CD4-positive, alpha-beta T cell treated with Interleukin-15 for 4 hours (primary cell): ENCODE measurements at regions not wholly inside any gene's neighbourhood (a gene's known extent, or its start where the extent isn't known, plus 50 kb on each side); places are given as distances from the start of the nearest gene placed in this dataset.

Experiments used
- DNase-seq: peaks from one replicate; pipeline ENCODE4 v3.0.0-alpha.2; 2020; ENCODE audit warnings: low spot score

- no peak for DNase-seq
Observed at GRCh38 chr6:100267721-100268123, 197.0 kb downstream of the SIM1 start.

- no peak for DNase-seq
Observed at GRCh38 chr6:100266494-100267401, 198.0 kb downstream of the SIM1 start.

DNA sequence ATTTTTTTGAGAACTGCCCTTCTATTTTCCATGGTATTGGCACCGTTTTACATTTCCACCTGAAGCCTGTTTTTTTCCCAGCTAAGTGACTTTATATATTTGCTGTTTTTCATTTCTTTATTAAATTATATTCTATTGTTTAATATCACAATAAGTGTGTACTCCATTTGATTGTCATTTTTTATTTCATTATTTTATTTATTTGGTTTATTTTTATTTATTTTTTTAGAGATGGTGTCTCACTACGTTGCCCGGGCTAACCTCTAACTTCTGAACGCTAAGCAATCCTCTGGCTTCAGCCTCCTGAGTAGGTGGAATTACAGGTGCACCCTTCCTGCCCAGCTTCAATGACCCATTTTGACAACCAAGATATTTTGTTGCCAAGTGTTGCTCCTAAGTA, 202.6 kb downstream of the SIM1 start:
- no peak for DNase-seq

DNA sequence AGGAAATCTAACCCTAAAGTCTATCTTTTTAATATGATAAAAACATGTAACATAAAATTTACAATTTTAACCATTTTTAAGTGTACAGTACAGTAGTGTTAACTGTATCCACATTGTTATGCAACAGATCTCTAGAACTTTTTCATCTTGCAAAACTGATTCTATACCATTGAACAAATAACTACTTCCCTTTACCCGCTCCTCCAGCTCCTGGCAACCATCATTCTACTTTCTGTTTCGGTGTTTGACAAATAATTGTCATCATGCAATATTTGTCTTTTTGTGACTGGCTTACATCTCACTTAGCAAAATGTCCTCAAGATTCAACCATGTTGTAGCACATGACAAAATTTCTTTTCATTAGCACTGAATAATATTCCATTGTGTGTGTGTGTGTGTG, 203.2 kb downstream of the SIM1 start:
- DNase-seq: no peak

- no peak for DNase-seq
Observed at GRCh38 chr6:100260584-100260983, 204.1 kb downstream of the SIM1 start.

- no peak for DNase-seq
Observed at GRCh38 chr6:100259865-100260264, 204.9 kb downstream of the SIM1 start.

DNA sequence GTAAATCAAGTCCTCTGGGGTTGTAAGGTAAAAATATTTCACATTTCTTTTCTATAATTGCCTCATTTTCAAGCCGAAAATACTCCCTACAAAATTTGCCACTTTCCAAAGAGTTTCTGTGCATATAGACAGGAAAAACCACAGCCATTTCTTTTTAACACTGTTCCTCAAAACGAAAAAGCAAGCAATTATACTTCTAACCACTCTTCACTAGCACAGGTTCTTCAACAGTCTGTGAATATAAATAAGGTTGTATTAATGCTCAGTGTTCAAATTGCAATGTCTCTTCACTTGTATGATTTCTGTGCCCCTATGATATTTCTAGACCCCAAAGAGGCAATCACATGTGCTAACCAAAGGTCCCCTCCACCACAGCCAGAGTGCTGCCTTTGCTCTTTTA, 206.0 kb downstream of the SIM1 start:
- no peak for DNase-seq

GRCh38 chr6:100257793-100258395, 206.8 kb downstream of the SIM1 start:
- DNase-seq: peak; percentile 4

- DNase-seq: no peak
Observed at GRCh38 chr6:100255701-100256100, 209.0 kb downstream of the SIM1 start.

DNA sequence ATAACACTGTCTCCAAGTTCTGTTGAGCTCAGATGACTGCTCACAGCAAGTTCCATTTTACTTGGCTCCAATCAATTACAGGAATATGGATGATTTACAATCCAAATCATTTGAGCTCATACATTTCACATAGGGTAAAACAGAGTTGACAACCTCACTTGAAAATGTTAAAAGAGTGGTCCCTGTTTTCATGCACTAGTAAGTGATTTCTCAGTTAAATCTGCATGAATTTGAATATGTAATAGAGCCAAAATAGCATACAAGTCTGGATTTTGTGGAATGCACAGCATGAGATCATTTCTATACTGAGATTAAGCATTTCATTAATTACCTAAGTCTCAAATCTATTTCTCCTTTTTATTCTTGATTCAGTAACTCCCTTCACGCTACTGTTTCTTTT, 217.6 kb downstream of the SIM1 start:
- no peak for DNase-seq

- no peak for DNase-seq
Observed at GRCh38 chr6:100246206-100246605, 218.5 kb downstream of the SIM1 start.

- DNase-seq: no peak
Observed at GRCh38 chr6:100240798-100241197, 223.9 kb downstream of the SIM1 start.

DNA sequence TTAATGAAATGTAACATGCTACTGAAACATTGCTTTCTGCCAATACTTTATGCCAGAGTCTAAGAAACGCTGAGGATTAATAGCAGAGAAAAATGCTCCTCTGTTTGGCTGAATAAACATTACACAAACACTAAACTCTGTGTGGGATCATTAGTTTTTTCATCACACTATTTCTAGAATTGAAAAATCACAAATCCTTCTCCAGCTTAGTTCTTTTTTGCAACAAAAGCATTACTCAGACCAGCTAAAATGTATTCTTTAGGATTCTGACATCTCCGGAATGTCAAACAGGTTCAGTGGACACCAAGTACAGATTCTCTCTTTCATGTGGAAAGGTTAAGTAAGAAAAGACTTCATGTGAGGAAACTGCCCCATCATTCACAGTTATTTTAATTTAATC, 226.9 kb downstream of the SIM1 start:
- no peak for DNase-seq

DNA sequence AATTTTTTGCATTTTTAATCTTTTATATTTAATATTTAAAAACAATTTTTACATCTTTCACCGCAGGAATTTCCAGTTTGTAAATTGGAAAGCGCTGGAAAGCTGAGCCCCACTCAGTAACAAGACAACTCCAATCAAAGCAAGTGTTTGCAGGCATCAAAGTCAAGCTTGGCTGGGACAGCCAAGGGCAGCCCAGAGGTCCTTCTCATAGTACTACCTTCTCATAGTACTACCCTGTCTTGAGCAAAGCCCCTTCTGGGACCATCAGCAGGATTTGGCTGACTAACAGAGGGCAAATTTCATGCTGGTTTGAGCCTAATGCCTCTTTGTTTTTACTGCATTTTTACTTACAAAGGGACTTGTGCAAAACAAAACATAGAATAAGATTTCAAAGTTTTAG, 228.3 kb downstream of the SIM1 start:
- no peak for DNase-seq

- DNase-seq: no peak
Observed at GRCh38 chr6:100235631-100236030, 229.1 kb downstream of the SIM1 start.

GRCh38 chr6:100234625-100235024, 230.1 kb downstream of the SIM1 start:
- DNase-seq: no peak

- no peak for DNase-seq
Observed at GRCh38 chr6:100232781-100233573, 231.7 kb downstream of the SIM1 start.

GRCh38 chr6:100230953-100231316, 233.8 kb downstream of the SIM1 start:
- DNase-seq: no peak

DNA sequence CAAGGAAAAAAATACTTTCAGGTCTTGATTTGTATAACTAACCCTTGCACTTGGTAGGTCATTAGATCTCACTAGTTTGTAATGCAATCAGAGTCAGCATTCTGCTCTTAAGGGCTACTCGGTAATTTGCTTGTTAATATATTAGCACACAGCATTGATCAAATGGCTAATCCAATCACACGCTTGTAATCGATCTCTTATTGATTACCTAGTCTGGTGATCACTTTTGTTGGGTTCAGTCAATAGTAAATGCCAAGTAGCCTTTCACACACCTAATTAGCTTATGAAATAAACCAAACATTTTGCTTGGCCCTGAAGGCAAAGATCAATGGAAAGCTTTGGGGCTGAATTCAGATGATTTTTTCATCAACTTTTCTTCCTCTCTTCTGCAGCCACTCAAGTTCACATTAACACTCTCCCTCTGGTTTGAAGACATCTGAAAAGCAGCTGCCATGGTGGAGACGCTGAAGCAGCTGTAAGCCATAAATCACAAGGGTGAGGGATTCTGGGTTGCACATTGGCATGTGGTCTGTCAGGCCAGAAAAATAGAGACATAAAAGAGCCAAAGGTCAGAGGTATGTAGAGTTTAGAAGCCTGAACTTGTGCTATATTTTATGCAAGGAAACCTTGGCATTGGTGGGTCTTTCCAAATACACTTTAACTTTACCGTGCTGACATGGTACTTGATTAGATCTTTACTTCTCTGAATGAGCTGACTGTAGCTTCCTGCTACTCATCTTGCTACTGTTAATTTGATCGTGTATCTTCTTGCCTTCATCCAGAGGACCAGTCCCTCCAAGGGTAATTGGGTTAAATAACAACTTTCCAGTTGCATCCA, 234.4 kb downstream of the SIM1 start:
- DNase-seq: no peak

DNA sequence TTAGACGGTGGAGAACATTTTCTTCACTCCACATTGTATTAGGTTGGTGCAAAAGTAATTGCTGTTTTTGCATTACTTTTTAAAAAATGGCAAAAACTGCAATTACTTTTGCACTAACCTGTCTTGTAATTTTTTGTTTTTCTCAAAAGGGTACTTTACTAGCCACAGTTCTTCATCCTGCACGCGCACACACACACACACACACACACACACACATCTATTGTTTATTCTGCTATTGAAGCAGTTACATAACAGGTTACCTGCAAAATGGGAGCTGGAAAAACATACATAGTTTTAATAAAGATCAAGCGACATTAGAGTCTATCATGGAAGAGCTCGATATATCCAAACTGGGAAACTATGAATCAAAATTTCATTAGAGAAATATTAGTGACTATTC, 235.2 kb downstream of the SIM1 start:
- no peak for DNase-seq

GRCh38 chr6:100228834-100229441, 234.9 kb upstream of the MCHR2 start:
- peak; percentile 23 for DNase-seq

DNA sequence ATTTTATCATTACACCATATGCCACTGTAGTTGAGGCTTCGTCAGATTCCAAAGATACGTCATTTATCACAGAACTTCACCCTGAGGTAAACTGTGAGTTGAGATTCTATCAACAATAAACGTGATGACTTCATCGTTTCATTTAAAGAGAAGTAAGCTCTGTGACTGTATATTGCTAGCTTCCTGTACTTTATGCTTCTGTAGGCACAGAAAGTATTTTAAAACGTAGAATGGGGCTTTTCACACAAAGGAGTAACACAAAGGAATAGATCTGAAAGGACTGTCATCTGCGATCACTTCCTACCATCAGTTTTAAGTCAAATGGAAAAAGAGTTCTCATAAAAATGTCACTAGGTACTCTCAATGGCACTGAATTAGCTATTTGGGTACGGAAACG, 234.4 kb upstream of the MCHR2 start:
- DNase-seq: no peak
